Astrocyte of the spinal cord (primary cell): ENCODE measurements at regions not wholly inside any gene's neighbourhood (a gene's known extent, or its start where the extent isn't known, plus 50 kb on each side); places are given as distances from the start of the nearest gene placed in this dataset.

Experiments used
- DNase-seq: peaks from one replicate; pipeline ENCODE4 v3.0.0; 2011; ENCODE audit warnings: low read depth, low spot score
- H3K4me3 ChIP-seq: 2 replicates; pipeline ENCODE4 v1.5.1; 2011; ENCODE audit warnings: low read depth, mild to moderate bottlenecking, low read length, moderate library complexity
- in situ Hi-C: cut with HindIII; loops from 2 replicates; pipeline ENCODE4 v1.10.0; 2017; ENCODE audit warnings: low sequenced_read_pairs
- TF ChIP-seq, protein P1 (sequence below): IDR thresholded peaks from 2 replicates; pipeline ENCODE4 v1.5.1; 2012; ENCODE audit warnings: low read depth, mild to moderate bottlenecking, low read length, inconsistent platforms

DNA sequence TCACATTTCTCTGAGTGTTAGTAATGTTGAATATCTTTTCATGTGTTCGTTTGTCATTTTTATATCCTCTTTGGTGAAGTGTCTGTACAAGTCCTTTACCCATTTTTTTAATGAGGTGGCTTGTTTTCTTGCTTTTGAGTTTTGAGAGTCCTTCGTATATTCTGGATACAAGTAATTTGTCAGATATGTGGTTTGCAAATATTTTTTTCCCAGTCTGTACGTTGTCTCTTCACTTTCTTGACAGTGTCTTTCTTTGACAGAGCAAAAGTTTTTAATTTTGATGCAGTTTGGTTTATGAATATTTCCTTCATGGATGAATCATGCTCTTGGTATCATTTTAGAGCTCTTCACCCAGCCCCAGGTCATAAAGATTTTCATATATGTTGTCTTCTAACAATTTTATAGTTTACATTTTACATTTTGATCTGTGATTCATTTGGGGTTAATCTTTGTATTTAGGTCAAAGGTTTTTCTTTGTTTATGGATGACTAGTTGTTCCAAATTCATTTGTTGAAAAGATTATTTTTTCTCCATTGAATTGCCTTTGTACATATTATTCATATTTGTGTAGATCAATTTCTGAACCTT, 152.5 kb downstream of the MRPL14 start:
- TF ChIP-seq, protein P1, sequence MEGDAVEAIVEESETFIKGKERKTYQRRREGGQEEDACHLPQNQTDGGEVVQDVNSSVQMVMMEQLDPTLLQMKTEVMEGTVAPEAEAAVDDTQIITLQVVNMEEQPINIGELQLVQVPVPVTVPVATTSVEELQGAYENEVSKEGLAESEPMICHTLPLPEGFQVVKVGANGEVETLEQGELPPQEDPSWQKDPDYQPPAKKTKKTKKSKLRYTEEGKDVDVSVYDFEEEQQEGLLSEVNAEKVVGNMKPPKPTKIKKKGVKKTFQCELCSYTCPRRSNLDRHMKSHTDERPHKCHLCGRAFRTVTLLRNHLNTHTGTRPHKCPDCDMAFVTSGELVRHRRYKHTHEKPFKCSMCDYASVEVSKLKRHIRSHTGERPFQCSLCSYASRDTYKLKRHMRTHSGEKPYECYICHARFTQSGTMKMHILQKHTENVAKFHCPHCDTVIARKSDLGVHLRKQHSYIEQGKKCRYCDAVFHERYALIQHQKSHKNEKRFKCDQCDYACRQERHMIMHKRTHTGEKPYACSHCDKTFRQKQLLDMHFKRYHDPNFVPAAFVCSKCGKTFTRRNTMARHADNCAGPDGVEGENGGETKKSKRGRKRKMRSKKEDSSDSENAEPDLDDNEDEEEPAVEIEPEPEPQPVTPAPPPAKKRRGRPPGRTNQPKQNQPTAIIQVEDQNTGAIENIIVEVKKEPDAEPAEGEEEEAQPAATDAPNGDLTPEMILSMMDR: no peak
- DNase-seq: no peak
- no peak overlapping the region for H3K4me3 ChIP-seq
- in situ Hi-C loops: no loop called here

DNA sequence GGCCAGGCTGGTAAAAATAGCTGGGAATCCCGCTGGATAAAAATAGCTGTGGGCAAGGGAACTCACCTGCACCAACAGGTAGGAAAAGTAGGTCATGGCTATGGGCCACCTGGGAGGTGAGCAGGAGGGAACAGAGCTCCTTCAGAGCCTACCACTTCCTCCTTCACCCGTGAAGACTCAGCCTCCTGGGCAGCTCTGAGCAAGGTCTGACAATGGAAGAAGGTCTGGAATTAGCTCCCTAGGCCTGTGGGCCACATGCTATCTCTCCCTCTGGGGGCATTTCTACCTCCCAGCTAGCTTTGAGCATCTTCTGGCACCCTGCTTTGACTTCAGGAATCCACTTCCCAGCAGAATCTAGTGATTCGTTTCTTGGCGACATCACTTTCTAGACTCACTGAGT, 153.9 kb downstream of the MRPL14 start:
- TF ChIP-seq, protein P1: no peak
- in situ Hi-C loops: no loop called here
- no peak for DNase-seq
- no peak overlapping the region for H3K4me3 ChIP-seq

DNA sequence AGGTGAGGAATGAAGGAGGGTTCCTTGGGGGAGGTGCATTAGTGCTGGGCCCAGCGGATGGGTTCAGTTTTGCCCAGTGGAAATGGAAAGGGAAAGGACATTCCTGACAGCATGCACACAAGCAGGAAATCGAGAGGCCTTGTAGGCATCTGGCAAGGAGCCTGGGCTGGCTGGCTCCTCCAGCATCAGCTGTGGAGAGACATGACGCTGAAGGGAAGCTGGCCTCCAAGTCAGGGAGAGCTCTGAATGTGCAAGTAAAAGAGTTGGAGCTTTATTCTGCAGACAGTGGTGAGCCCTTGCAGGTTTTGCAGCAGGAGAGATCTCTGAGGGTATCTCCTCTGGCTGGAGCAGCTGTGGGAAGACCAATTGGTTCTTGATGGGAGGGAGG, 154.3 kb downstream of the MRPL14 start:
- TF ChIP-seq, protein P1: no peak
- in situ Hi-C loops: no loop called here
- H3K4me3 ChIP-seq: no peak overlapping the region
- peak; percentile 89 for DNase-seq

DNA sequence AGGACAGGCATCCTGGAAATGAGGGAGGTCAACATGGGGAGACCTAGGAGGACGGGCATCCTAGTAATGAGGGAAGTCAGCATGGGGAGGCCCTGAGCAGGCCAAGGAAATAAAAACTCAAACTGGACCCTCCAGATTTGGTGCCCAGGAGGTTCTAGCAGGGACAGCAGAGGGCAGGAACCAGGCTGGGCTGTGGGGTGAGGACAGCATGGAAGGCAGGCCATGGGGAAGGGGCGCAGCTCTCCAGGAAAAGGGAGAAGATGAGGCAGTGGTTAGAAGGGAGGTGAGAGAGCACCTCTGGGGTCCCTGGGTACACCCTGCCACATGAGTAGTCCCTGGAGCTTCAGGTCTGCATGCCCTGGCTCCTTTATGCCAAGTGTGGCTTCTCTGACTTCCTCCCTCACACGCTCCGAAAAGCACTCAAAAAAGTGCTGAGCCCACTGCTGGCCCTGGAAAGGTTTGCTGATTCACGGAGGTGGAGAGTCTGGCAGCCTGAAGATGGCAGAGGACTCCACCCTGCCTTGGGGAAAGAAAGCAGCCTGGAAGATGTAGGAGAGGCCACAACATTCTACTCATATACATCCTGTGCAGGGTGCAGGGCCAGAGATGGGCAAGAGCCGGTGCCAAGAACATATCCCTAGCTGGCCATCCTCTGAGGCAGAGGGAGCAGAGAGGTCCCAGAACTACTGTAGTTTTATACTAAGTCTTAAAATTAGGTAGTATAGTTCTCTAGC, 154.9 kb downstream of the MRPL14 start:
- no peak overlapping the region for H3K4me3 ChIP-seq
- TF ChIP-seq, protein P1: no peak
- no peak for DNase-seq
- in situ Hi-C loops: no loop called here

DNA sequence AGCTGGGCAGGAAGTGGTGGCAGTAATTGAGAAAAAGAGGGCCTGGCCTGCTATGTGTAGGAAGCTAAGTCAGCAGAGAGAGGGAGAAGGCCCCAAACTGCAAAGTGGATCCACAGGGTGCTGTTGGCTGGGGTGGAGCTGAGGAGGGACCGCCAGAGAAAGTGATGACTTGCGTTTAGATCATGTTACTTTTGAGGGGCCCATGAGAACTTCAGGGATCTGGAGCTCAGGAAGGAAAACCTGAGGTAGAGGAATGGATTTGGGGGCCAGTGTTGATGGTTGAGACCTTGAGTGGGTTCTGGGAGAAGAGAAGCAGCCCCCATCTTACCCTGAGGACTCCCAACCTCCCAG, 155.5 kb downstream of the MRPL14 start:
- in situ Hi-C loops: no loop called here
- TF ChIP-seq, protein P1: no peak
- DNase-seq: no peak
- H3K4me3 ChIP-seq: no peak overlapping the region

DNA sequence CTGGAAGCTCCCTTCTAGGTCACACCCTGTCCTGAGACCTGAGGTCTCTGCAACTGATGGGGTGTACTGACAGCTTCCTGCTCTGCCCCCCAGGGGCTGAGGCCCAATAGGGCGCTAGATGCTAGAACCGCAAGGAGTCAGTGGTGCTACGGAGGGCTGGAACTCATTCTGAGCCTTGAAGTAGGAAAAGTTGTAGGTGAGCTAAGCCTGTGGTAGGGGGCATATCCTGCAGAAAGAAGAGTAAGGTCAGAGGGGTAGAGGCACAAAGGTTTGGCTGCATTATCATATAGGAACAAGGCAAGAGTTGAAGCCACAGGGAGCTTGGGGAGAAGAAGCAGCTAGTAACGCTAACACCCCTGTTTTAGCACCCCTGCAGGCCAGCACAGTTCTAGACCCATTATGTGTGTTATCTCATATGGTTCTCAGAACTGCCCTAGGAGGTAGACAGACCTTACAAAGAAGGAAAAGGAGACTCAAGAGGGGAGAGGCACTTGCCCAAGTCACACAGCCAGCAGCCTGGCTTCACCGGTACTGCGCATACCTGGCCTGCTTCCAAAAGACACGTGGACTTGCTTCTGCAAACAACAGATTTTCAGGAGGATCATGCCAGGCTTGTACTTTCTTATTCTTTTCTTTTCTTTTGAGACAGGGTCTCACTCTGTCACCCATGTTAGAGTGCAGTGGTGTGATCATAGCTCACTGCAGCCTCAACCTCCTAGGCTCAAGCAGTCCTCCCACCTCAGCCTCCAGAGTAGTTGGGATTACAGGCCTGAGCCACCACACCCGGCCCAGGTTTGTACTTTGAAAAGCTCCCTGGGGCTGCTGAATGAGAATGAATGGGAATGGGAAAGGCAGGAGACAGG, 156.1 kb downstream of the MRPL14 start:
- TF ChIP-seq, protein P1: no peak
- no peak for DNase-seq
- H3K4me3 ChIP-seq: no peak overlapping the region
- in situ Hi-C loops: no loop called here
